ENCODE measurements at regions not wholly inside any gene's neighbourhood (a gene's known extent, or its start where the extent isn't known, plus 50 kb on each side); places are given as distances from the start of the nearest gene placed in this dataset.

- Histone ChIP-seq H3K36me3 (no peaks in the 10 kb centered on the region), H3K27ac (no peak overlapping the region), H3K27me3 (peaks cover 2% of the 10 kb centered on the region), H3K9me3 (no peaks in the 10 kb centered on the region), H3K4me3 (replicated peaks in 1 of 3) (no peak overlapping the region), H3K4me1 (no peaks in the 10 kb centered on the region)
- intact Hi-C loops (cut with DNase I): no loop called here
- no peak for DNase-seq
- no peak for TF ChIP-seq CTCF (IDR thresholded peaks at IDR 0.05)
These were observed 562.4 kb downstream of the RNF144A start for GRCh38 chr2:7479603-7480002.

GRCh38 chr2:7480431-7480830, 563.2 kb downstream of the RNF144A start:
- TF ChIP-seq CTCF (IDR thresholded peaks at IDR 0.05) (no peak), POLR2A (IDR thresholded peaks at IDR 0.05) (no peak)
- DNase-seq: no peak
- no peak overlapping the region for H3K4me3 ChIP-seq (replicated peaks in 1 of 3)
- intact Hi-C loops (cut with DNase I): no loop called here
- no peaks in the 10 kb centered on the region for H3K36me3 ChIP-seq
- H3K27me3 ChIP-seq: no peaks in the 10 kb centered on the region
- no peaks in the 10 kb centered on the region for H3K4me1 ChIP-seq
- no peaks in the 10 kb centered on the region for H3K9me3 ChIP-seq
- no peak overlapping the region for H3K27ac ChIP-seq

GRCh38 chr2:7490672-7491071, 573.5 kb downstream of the RNF144A start:
- 72 to 73% methylated on average over 5 of the region's 5 CpGs for WGBS, 2 donors
- Histone ChIP-seq H3K27me3 (no peaks in the 10 kb centered on the region), H3K27ac (no peak overlapping the region), H3K4me1 (no peaks in the 10 kb centered on the region), H3K36me3 (no peaks in the 10 kb centered on the region), H3K9me3 (no peaks in the 10 kb centered on the region), H3K4me3 (replicated peaks in 1 of 3) (no peak overlapping the region)
- TF ChIP-seq CTCF (IDR thresholded peaks at IDR 0.05) (no peak), POLR2A (IDR thresholded peaks at IDR 0.05) (no peak)
- intact Hi-C loops (cut with DNase I): no loop called here
- DNase-seq: no peak

- no peaks in the 10 kb centered on the region for H3K27me3 ChIP-seq
- H3K4me3 ChIP-seq (replicated peaks in 1 of 3): no peak overlapping the region
- H3K27ac ChIP-seq: no peak overlapping the region
- no peak for DNase-seq
- 90 to 97% methylated on average over 1 of the region's 1 CpG for WGBS, 2 donors
- H3K36me3 ChIP-seq: no peaks in the 10 kb centered on the region
- intact Hi-C loops (cut with DNase I): no loop called here
- TF ChIP-seq POLR2A (IDR thresholded peaks at IDR 0.05): no peak
- no peak for TF ChIP-seq CTCF (IDR thresholded peaks at IDR 0.05)
- H3K9me3 ChIP-seq: no peaks in the 10 kb centered on the region
- H3K4me1 ChIP-seq: no peaks in the 10 kb centered on the region
These were observed 575.5 kb downstream of the RNF144A start for GRCh38 chr2:7492719-7493118.

GRCh38 chr2:7497178-7497577, 580.0 kb downstream of the RNF144A start:
- DNase-seq: no peak
- no peaks in the 10 kb centered on the region for H3K9me3 ChIP-seq
- WGBS, 2 donors: 75 to 79% methylated on average over 4 of the region's 4 CpGs
- H3K4me3 ChIP-seq (replicated peaks in 1 of 3): no peak overlapping the region
- TF ChIP-seq CTCF (IDR thresholded peaks at IDR 0.05) (no peak), POLR2A (IDR thresholded peaks at IDR 0.05) (no peak)
- H3K36me3 ChIP-seq: no peaks in the 10 kb centered on the region
- no peak overlapping the region for H3K27ac ChIP-seq
- no peaks in the 10 kb centered on the region for H3K4me1 ChIP-seq
- intact Hi-C loops (cut with DNase I): no loop called here
- H3K27me3 ChIP-seq: no peaks in the 10 kb centered on the region
